ENCODE measurements at regions not wholly inside any gene's neighbourhood (a gene's known extent, or its start where the extent isn't known, plus 50 kb on each side); places are given as distances from the start of the nearest gene placed in this dataset.

DNA sequence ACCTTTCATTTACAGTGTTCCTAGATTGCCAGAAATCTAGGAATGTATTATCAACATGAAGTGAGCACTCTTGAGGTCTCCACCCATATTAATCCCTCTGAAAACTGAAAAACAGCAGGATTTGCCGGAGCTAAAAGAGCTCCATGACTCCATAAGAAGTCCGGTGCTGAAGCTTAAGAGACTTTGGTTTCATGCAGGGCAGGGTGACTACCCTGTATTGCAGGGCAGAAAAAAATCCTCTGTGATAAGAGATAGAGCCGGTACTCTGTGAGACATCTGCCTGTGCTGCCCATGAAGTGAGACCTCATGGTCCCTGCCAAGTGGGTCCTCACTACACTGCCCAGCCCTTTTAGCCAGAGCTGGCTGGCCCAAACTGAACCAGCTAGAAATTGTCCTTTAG is 127.2 kb upstream of the NPY2R start:
- no TSS peak for BruUV-seq (replicated peaks)
- H3K36me3 ChIP-seq (ENCODE audit: control insufficient read depth, insufficient read depth, low read length): no peaks in the 10 kb centered on the region
- H3K27ac ChIP-seq (ENCODE audit: extremely low read depth, low read depth, low read length): no peak overlapping the region
- no peak overlapping the region for H3K4me2 ChIP-seq (ENCODE audit: insufficient read depth, low read length)
- FAIRE-seq (no peak), DNase-seq (ENCODE audit: extremely low read depth in 1 of 4, low spot score in 3 of 4) (no peak), ATAC-seq (no peak)
- no peaks in the 10 kb centered on the region for H3K4me1 ChIP-seq (replicated peaks in 1 of 2; ENCODE audit: control insufficient read depth in 2 of 2, insufficient read depth in 2 of 2, low read length in 2 of 2)
- no peaks in the 10 kb centered on the region for H3K9me3 ChIP-seq (replicated peaks; ENCODE audit: control insufficient read depth, insufficient read depth, low read depth, low read length)
- H3K4me3 ChIP-seq: no peak overlapping the region
- H3K79me2 ChIP-seq (ENCODE audit: control insufficient read depth, insufficient read depth, low read length): no peaks in the 10 kb centered on the region
- H3K9me1 ChIP-seq (ENCODE audit: control insufficient read depth, insufficient read depth, low read length): no peaks in the 10 kb centered on the region
- in situ Hi-C loops (cut with MboI) (no loop called here), intact Hi-C loops (cut with micrococcal nuclease) (no loop called here)
- no peaks in the 10 kb centered on the region for H4K20me1 ChIP-seq (replicated peaks; ENCODE audit: control insufficient read depth, insufficient read depth, low read length)
- H2AFZ ChIP-seq (ENCODE audit: low read depth, low read length): no peak overlapping the region
- POLR2A ChIA-PET: no interaction called here
- H3K9ac ChIP-seq (ENCODE audit: insufficient read depth in 1 of 2, low read depth in 2 of 2, low read length in 2 of 2): no peak overlapping the region
- WGBS (ENCODE audit: insufficient coverage, low coverage, missing lambda C conversion rate): 0% methylated on average over 3 of the region's 3 CpGs
- TF ChIP-seq HLTF (IDR thresholded peaks at IDR 0.05): no peak
- TF ChIP-seq GTF2F1 (IDR thresholded peaks at IDR 0.05; ENCODE audit: low read depth, low read length): no peak
- TF ChIP-seq ZNF583 (CRISPR knock-in tag; IDR thresholded peaks at IDR 0.05): no peak
- no peak for TF ChIP-seq ZNF717 (CRISPR knock-in tag; IDR thresholded peaks at IDR 0.05)
- CTCF ChIA-PET (ENCODE audit: low intra/inter-chr PET ratio): no interaction called here
- H3K27me3 ChIP-seq (ENCODE audit: control insufficient read depth in 2 of 2, insufficient read depth in 2 of 2, low read length in 2 of 2): no peaks in the 10 kb centered on the region

DNA sequence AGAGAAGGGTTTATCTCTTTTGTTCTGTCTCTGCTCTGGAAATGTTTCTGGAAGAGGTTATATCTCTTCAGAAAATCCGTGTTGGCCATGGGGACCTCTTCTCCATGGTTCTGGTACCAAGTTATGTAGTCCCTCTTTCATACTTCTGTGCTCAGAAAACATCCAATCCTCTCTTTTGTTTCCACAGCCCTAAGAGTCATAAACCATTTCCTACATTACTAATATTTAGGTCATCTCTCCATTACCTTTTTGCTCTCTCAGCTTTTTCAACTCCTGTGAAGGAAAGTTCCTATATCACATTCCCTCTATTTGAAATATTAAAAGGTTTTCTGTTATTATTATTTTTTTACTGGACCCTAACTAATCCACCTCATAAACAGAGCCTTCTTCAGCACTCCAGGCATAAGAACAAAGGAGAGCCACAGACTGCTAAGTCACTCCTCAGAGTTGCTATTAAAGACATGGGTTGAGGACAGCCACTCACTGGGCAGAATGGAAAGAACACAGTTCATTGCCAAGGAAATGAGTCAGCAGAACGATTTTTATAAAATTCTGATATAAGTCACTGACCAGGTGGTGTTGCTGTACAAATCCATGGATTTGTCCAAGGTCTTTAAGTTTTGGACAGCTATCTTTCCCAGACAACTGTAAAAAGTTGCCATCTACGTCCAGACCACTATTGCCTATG is 122.4 kb upstream of the NPY2R start:
- Histone ChIP-seq H3K9ac (ENCODE audit: insufficient read depth in 1 of 2, low read depth in 2 of 2, low read length in 2 of 2) (no peak overlapping the region), H3K27me3 (ENCODE audit: control insufficient read depth in 2 of 2, insufficient read depth in 2 of 2, low read length in 2 of 2) (no peaks in the 10 kb centered on the region), H3K9me1 (ENCODE audit: control insufficient read depth, insufficient read depth, low read length) (no peaks in the 10 kb centered on the region), H3K4me1 (replicated peaks in 1 of 2; ENCODE audit: control insufficient read depth in 2 of 2, insufficient read depth in 2 of 2, low read length in 2 of 2) (no peaks in the 10 kb centered on the region), H3K4me2 (ENCODE audit: insufficient read depth, low read length) (no peak overlapping the region), H3K36me3 (ENCODE audit: control insufficient read depth, insufficient read depth, low read length) (no peaks in the 10 kb centered on the region), H3K9me3 (replicated peaks; ENCODE audit: control insufficient read depth, insufficient read depth, low read depth, low read length) (no peaks in the 10 kb centered on the region), H3K79me2 (ENCODE audit: control insufficient read depth, insufficient read depth, low read length) (no peaks in the 10 kb centered on the region), H4K20me1 (replicated peaks; ENCODE audit: control insufficient read depth, insufficient read depth, low read length) (no peaks in the 10 kb centered on the region), H3K27ac (ENCODE audit: extremely low read depth, low read depth, low read length) (no peak overlapping the region), H2AFZ (ENCODE audit: low read depth, low read length) (no peak overlapping the region), H3K4me3 (no peak overlapping the region)
- intact Hi-C loops (cut with micrococcal nuclease): no loop called here
- ChIA-PET CTCF (ENCODE audit: low intra/inter-chr PET ratio) (interaction anchor here (0.6 kb wide), 1 partner anchor 277 kb away, joined by 3 read pairs; no protein-coding TSS in a partner anchor), POLR2A (no interaction called here)
- TF ChIP-seq DIDO1 (tag; IDR thresholded peaks at IDR 0.05; ENCODE audit: low read depth) (no peak), LEF1 (IDR thresholded peaks at IDR 0.05) (no peak), MAFG (tag; conservative IDR thresholded peaks at IDR 0.05) (0 out of 2 replicates have a peak, but pooled peaks have one; percentile 7), PRMT5 (CRISPR knock-in tag; IDR thresholded peaks at IDR 0.05) (no peak)
- TF ChIP-seq, protein P1, sequence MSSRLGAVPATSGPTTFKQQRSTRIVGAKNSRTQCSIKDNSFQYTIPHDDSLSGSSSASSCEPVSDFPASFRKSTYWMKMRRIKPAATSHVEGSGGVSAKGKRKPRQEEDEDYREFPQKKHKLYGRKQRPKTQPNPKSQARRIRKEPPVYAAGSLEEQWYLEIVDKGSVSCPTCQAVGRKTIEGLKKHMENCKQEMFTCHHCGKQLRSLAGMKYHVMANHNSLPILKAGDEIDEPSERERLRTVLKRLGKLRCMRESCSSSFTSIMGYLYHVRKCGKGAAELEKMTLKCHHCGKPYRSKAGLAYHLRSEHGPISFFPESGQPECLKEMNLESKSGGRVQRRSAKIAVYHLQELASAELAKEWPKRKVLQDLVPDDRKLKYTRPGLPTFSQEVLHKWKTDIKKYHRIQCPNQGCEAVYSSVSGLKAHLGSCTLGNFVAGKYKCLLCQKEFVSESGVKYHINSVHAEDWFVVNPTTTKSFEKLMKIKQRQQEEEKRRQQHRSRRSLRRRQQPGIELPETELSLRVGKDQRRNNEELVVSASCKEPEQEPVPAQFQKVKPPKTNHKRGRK (tag; IDR thresholded peaks at IDR 0.05): no peak
- WGBS (ENCODE audit: insufficient coverage, low coverage, missing lambda C conversion rate): 0% methylated on average over 3 of the region's 3 CpGs
- in situ Hi-C loops (cut with MboI): no loop called here
- BruUV-seq (replicated peaks): no TSS peak
- DNase-seq (ENCODE audit: extremely low read depth in 1 of 4, low spot score in 3 of 4) (no peak), ATAC-seq (no peak), FAIRE-seq (no peak)

All from K562 (cell line).